HEK293T (cell line): ENCODE measurements at regions not wholly inside any gene's neighbourhood (a gene's known extent, or its start where the extent isn't known, plus 50 kb on each side); places are given as distances from the start of the nearest gene placed in this dataset.

Experiments used
- ARNT ChIP-seq: fragments of 450-650 bp; IDR thresholded peaks from 2 replicates; pipeline ENCODE4 v1.6.1; 2017; ENCODE audit warnings: mild to moderate bottlenecking
- BHLHE40 ChIP-seq: fragments of 450-650 bp; IDR thresholded peaks from 2 replicates; pipeline ENCODE4 v1.6.1; 2016; ENCODE audit warnings: mild to moderate bottlenecking, moderate library complexity, borderline replicate concordance
- FOXM1 ChIP-seq: fragments of 450-650 bp; IDR thresholded peaks from 2 replicates; pipeline ENCODE4 v1.6.1; 2017; ENCODE audit warnings: mild to moderate bottlenecking, borderline replicate concordance
- HDGF ChIP-seq: fragments of 450-650 bp; IDR thresholded peaks from 2 replicates; pipeline ENCODE4 v1.6.1; 2017; ENCODE audit warnings: antibody characterized with exemption, borderline replicate concordance
- NFRKB ChIP-seq: fragments of 450-650 bp; IDR thresholded peaks from 2 replicates; pipeline ENCODE4 v1.6.1; 2016; ENCODE audit warnings: mild to moderate bottlenecking, moderate library complexity
- ZNF384 ChIP-seq: fragments of 450-650 bp; IDR thresholded peaks from 2 replicates; pipeline ENCODE4 v1.6.1; 2016

DNA sequence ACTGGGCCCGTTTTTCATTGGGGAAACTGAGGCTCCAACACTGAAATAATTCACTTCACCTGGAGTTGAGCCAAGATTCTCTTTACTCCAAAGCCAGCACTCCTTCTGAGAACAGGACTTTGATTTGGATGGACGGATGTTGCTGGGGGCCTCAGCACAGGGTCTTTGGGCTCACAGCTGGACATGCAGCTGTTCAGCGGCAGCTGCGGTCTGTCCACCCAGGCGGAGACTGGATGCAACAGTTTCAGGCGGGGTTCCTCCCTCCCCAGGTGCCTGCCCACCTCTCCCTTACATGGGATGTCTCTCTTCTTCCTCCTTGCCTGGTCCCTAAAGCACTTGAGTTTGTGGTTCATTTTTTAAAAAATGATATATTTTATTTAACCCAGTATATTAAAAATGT lies 219.0 kb upstream of the IRX4 start:
- TF ChIP-seq HDGF (no peak), ZNF384 (no peak), BHLHE40 (no peak), FOXM1 (no peak), NFRKB (no peak), ARNT (no peak)
